Neural cell (in vitro differentiated cells): ENCODE measurements at regions not wholly inside any gene's neighbourhood (a gene's known extent, or its start where the extent isn't known, plus 50 kb on each side); places are given as distances from the start of the nearest gene placed in this dataset.

Experiments
- EP300 ChIP-seq: fragments of 450-650 bp; conservative IDR thresholded peaks from 2 replicates; pipeline ENCODE4 v1.6.1; 2014; ENCODE audit warnings: antibody characterized with exemption, mild to moderate bottlenecking, moderate library complexity; ENCODE audit not compliant: poor library complexity, severe bottlenecking
- EZH2 ChIP-seq: fragments of 200-600, 300-800 bp; shearing (Covaris generic), sonication (generic); IDR thresholded peaks from 2 replicates; pipeline ENCODE4 v1.6.1; 2014; ENCODE audit warnings: antibody characterized with exemption, low read length, borderline replicate concordance, mild to moderate bottlenecking; ENCODE audit not compliant: insufficient read depth, poor library complexity, severe bottlenecking
- MXI1 ChIP-seq: fragments of 450-650 bp; conservative IDR thresholded peaks from 2 replicates; pipeline ENCODE4 v1.6.1; 2014; ENCODE audit warnings: antibody characterized with exemption, mild to moderate bottlenecking; ENCODE audit not compliant: poor library complexity, severe bottlenecking
- POLR2AphosphoS5 ChIP-seq: IDR thresholded peaks from 2 replicates; pipeline ENCODE4 v1.6.1; 2012
- RAD21 ChIP-seq: fragments of 450-650 bp; conservative IDR thresholded peaks from 2 replicates; pipeline ENCODE4 v1.6.1; 2014; ENCODE audit warnings: antibody characterized with exemption, mild to moderate bottlenecking, moderate library complexity
- SMC3 ChIP-seq: fragments of 450-650 bp; conservative IDR thresholded peaks from 2 replicates; pipeline ENCODE4 v1.6.1; 2014; ENCODE audit warnings: antibody characterized with exemption, mild to moderate bottlenecking, moderate library complexity; ENCODE audit not compliant: poor library complexity
- TAF1 ChIP-seq: IDR thresholded peaks from 2 replicates; pipeline ENCODE4 v1.6.1; 2012; ENCODE audit warnings: low read depth
- TF ChIP-seq, protein P1 (sequence below): fragments of 450-650 bp; IDR thresholded peaks from 2 replicates; pipeline ENCODE4 v1.5.1; 2014; ENCODE audit warnings: antibody characterized with exemption, mild to moderate bottlenecking, moderate library complexity; ENCODE audit not compliant: poor library complexity, severe bottlenecking
- TF ChIP-seq, protein P2 (sequence below): IDR thresholded peaks from 2 replicates; pipeline ENCODE4 v1.6.1; 2012; ENCODE audit warnings: borderline replicate concordance

GRCh38 chr3:74921676-74922075 lies 307.2 kb upstream of the CNTN3 start:
- TF ChIP-seq, protein P1, sequence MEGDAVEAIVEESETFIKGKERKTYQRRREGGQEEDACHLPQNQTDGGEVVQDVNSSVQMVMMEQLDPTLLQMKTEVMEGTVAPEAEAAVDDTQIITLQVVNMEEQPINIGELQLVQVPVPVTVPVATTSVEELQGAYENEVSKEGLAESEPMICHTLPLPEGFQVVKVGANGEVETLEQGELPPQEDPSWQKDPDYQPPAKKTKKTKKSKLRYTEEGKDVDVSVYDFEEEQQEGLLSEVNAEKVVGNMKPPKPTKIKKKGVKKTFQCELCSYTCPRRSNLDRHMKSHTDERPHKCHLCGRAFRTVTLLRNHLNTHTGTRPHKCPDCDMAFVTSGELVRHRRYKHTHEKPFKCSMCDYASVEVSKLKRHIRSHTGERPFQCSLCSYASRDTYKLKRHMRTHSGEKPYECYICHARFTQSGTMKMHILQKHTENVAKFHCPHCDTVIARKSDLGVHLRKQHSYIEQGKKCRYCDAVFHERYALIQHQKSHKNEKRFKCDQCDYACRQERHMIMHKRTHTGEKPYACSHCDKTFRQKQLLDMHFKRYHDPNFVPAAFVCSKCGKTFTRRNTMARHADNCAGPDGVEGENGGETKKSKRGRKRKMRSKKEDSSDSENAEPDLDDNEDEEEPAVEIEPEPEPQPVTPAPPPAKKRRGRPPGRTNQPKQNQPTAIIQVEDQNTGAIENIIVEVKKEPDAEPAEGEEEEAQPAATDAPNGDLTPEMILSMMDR: no peak
- TF ChIP-seq RAD21 (no peak), EP300 (no peak), EZH2 (no peak), TAF1 (no peak), MXI1 (no peak), POLR2AphosphoS5 (no peak), SMC3 (no peak)
- TF ChIP-seq, protein P2, sequence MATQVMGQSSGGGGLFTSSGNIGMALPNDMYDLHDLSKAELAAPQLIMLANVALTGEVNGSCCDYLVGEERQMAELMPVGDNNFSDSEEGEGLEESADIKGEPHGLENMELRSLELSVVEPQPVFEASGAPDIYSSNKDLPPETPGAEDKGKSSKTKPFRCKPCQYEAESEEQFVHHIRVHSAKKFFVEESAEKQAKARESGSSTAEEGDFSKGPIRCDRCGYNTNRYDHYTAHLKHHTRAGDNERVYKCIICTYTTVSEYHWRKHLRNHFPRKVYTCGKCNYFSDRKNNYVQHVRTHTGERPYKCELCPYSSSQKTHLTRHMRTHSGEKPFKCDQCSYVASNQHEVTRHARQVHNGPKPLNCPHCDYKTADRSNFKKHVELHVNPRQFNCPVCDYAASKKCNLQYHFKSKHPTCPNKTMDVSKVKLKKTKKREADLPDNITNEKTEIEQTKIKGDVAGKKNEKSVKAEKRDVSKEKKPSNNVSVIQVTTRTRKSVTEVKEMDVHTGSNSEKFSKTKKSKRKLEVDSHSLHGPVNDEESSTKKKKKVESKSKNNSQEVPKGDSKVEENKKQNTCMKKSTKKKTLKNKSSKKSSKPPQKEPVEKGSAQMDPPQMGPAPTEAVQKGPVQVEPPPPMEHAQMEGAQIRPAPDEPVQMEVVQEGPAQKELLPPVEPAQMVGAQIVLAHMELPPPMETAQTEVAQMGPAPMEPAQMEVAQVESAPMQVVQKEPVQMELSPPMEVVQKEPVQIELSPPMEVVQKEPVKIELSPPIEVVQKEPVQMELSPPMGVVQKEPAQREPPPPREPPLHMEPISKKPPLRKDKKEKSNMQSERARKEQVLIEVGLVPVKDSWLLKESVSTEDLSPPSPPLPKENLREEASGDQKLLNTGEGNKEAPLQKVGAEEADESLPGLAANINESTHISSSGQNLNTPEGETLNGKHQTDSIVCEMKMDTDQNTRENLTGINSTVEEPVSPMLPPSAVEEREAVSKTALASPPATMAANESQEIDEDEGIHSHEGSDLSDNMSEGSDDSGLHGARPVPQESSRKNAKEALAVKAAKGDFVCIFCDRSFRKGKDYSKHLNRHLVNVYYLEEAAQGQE: no peak
